GM12892 (cell line): ENCODE measurements at regions not wholly inside any gene's neighbourhood (a gene's known extent, or its start where the extent isn't known, plus 50 kb on each side); places are given as distances from the start of the nearest gene placed in this dataset.

Experiments used
- DNase-seq: peaks from one replicate; pipeline ENCODE4 v3.0.0; 2011; ENCODE audit not compliant: insufficient read length
- FAIRE-seq: peaks from 2 replicates; lab custom pipeline; 2011; peaks lifted over from hg19 to GRCh38; lab: Jason Lieb, UNC
- POLR2A ChIP-seq: IDR thresholded peaks from 2 replicates; pipeline ENCODE4 v1.6.1; 2011; ENCODE audit warnings: low read depth, low read length, control low read depth
- POLR2AphosphoS5 ChIP-seq: IDR thresholded peaks from 2 replicates; pipeline ENCODE4 v1.6.1; 2011; ENCODE audit warnings: low read depth, low read length, control low read depth
- TAF1 ChIP-seq: IDR thresholded peaks from 2 replicates; pipeline ENCODE4 v1.6.1; 2011; ENCODE audit warnings: low read depth, mild to moderate bottlenecking, control low read depth, low read length, borderline replicate concordance

DNA sequence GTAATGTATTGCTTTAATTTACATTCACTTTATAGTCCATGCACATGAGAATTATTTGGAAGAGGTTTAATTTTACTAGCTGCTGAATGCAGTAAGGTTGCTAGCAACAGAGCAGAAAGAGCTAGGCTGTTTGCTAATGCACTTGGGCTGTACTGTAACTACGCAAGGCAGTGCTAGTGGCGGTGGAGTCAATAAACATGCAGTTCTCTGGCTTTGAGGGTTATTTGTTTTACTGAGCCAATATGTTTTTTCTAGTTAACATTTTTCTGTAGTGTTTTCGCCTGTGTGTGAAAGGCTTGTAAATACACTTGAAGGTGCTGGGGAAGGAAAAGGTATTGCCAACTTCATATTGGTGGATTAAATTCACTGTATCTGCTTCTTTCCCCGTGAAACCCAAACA lies 112.8 kb downstream of the BTBD3 start:
- no peak for FAIRE-seq
- no peak for DNase-seq
- no peak for TF ChIP-seq POLR2AphosphoS5
- TF ChIP-seq TAF1: no peak
- TF ChIP-seq POLR2A: no peak

DNA sequence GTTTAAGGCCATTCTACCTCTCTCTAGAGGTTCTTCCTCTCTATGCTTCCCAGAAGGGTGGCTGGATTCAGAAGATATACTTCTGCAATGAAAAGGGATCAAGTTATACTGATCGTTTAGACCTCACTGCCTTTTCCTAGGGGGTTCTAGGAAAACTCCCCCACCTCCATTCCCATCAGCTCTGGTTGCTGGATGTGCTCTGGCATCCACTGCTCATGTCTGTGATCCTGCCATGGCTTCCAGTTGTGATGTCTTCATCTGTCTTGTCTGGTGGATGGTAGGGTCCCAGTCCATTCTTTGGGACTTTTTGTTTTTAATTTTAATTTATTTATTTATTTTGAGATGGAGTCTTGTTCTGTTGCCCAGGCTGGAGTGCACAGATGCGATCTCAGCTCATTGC lies 118.4 kb downstream of the BTBD3 start:
- TF ChIP-seq POLR2A: no peak
- no peak for TF ChIP-seq POLR2AphosphoS5
- FAIRE-seq: no peak
- DNase-seq: no peak

DNA sequence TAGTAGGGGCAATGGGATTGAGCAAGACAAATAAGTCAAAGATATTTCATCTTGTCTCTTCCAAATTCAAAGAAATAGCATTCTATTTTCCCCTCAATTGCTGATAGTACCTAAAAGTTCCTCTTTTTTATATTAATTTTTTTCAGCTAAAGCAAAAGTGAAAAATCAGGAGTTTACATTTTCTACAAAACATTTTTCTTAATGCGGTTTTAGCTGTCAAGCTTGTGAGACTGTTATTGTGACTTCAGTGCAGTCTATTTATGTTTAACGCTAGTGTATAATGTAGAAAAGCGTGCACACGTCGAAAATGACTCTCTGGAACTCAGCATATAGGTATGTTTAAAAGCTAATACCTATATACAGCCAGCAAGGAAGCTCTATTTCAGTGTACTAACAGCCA lies 119.8 kb downstream of the BTBD3 start:
- FAIRE-seq: no peak
- DNase-seq: no peak
- TF ChIP-seq POLR2A (no peak), POLR2AphosphoS5 (no peak), TAF1 (no peak)

DNA sequence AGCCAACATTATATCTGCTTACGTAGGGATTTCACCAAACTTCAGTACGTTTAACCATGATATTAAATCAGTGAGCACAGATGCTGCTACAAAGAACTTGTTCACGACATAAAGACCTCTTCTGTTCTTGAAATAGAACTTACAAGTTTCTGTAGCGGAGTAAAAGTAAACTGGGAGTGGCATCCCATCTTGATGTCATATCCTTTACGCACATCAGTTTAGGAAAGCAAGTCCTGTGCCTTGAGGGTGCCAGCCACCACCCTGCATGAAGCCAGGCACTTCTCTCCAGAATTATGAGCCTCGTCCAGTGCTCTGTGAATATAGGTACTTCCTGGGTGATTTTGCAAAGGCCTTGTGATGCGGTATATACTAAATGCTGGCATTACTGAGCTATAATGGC lies 122.6 kb downstream of the BTBD3 start:
- FAIRE-seq: no peak
- TF ChIP-seq POLR2A (no peak), TAF1 (no peak), POLR2AphosphoS5 (no peak)
- no peak for DNase-seq

DNA sequence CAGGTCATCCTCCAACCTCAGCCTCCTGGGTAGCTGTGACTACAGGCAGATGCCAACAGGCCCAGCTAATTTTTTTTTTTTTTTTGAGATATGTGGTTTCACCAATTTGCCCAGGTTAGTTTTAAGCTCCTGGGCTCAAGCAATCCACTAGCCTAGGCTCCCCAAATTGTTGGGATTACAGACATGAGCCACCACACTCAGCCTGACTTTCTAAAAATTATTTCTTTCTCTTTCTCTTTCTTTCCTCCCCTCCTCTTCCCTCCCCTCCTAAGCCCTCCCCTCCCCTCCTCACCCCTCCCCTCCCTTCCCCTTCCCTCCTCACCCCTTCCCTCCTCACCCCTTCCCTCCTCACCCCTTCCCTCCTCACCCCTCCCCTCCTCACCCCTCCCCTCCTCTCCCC lies 127.3 kb downstream of the BTBD3 start:
- TF ChIP-seq TAF1 (no peak), POLR2AphosphoS5 (no peak), POLR2A (no peak)
- DNase-seq (no peak), FAIRE-seq (no peak)

DNA sequence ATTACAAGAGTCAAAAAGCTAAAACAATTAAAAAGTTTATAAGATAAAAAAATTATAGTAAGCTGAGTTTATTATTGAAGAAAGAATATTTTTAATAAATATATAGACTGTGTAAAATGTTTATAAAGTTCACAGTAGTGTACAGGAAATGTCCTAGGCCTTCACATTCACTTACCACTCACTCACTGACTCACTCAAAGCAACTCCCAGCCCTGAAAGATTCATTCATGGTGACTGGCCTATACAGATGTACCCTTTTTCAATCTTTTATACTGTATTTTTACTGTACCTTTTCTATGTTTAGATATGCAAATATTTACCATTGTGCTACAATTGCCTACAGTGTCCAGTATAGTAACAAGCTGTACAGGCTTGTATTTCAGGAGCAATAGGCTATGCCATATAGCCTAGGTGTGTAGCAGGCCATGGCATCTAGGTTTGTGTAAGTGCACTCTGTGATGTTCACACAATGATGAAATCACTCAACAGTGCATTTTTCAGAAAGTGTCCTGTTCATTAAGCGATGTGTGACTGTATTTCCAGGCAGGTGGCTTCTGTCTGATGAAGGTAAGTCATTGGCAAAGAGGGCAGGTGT lies 130.2 kb downstream of the BTBD3 start:
- DNase-seq: no peak
- FAIRE-seq: no peak
- TF ChIP-seq TAF1 (no peak), POLR2AphosphoS5 (no peak), POLR2A (no peak)

DNA sequence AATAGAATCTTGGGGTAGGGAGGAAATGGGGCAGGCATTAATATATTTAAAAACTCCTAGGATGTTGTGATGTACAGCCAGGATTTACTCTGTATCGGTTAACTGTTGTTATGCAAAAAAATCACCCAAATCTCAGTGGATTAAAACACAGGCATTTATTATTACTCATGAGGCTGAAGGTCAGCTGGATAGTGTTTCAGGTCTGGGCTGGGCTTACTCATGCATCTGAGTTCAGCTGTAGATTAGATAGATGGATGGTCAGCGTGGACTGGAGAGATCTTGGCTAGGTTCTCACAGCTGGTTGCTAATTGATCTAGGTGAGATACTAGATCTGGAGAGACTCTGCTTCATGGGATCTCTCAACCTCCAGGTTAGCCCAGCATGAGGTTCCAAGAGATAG lies 131.4 kb downstream of the BTBD3 start:
- FAIRE-seq (no peak), DNase-seq (no peak)
- TF ChIP-seq TAF1: no peak
- no peak for TF ChIP-seq POLR2AphosphoS5
- TF ChIP-seq POLR2A: no peak

DNA sequence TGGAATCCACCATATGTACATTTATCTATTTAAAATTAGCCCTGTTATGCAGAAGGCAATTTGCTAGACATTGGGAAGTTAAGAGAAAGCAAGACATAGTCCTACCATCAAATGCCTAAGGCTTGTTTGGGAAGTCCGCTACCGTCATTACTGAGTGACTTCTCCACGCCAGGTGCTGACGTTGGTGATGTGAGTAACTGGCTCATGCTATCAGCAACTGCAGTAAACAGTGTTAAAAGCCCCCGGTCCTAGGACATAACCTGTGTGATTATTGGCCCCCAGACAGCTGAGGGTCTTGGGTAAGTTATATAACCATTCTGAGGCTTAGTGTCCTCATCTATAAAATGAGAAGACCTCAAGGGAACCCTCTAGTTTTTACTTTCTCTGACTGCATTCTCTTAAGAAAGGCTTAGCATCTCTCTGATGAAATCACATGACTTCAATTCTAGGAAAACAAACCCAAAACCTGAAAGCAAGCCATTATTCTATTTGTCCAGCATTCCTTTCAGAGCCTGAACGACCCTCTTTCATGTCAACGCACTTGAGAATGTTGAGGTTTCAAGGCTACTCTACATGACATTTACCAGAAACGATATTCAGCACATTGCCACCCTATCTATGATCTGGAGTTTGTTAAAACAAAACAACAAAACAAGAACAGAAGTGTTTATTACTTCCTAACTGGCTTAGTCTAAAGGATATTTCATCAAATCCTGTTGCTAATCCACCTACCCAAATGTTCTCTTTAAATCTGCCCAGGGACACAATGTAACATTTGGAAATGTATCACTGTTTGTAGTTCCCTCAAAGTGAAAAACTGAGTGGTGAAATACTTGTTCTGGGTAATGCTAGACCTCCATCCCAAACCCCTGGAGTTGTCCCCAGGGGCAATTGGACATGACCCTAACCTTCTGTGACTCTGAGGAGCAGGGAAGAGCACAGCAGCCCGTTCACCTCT lies 133.8 kb downstream of the BTBD3 start:
- TF ChIP-seq TAF1: no peak
- TF ChIP-seq POLR2A: no peak
- TF ChIP-seq POLR2AphosphoS5: no peak
- DNase-seq (no peak), FAIRE-seq (no peak)

DNA sequence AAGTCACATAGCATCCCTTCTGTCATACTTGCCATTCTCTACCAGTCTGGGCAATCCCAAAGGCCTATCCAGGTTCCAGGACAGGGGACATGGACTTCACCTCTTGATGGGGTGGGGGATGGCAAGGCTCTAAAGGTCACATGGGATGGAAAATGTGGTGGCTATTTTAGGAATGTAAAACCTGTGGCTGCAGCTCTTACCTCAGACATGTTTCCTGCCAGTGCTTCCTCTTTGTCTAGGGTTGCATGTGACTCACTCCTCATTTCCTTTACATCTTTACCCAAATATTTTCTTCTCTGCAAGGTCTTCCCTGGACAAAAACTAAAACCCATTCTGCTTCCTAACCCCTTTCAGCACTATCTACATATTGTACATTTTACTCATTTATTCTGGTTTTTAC lies 135.7 kb downstream of the BTBD3 start:
- no peak for TF ChIP-seq POLR2A
- no peak for TF ChIP-seq TAF1
- no peak for TF ChIP-seq POLR2AphosphoS5
- FAIRE-seq (no peak), DNase-seq (no peak)

DNA sequence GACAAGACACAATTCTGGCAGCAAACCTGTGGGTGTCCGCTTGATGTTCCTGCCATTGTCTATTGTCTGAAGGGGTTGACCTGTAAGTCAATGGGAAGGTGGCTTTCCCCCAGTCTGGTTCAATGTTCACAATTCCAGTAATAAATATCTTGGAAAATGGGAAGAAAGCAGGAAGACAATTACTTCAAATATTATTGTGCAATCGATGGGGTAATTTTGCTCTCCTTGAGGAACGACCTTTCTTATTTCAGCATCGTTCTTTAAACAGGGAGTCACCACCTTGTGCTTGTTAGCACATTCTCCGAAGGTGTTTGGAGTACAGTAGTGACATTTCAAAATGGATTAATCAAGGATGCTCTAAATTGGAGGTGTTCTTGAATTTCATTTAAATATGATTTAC lies 136.9 kb downstream of the BTBD3 start:
- DNase-seq (no peak), FAIRE-seq (no peak)
- TF ChIP-seq POLR2A (no peak), TAF1 (no peak), POLR2AphosphoS5 (no peak)

DNA sequence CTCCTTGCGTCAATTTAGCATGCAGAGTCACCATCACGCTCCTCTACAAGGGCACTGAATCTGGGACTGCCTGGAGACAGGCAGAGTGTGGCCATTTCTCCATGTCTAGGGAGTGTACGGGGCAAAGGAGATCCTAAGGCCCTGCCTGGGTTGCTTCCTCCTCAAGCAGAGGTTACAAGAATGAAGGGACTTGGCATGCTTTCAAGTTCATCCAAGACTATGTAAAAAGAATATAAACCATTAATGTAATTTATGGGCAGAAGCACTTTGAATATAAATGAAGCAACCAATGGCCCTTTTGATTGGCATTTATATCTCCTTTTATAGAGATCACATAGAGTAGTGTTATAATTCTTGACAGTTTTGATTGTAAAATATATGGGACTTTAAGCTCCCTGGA lies 137.5 kb downstream of the BTBD3 start:
- TF ChIP-seq POLR2A: no peak
- no peak for TF ChIP-seq POLR2AphosphoS5
- TF ChIP-seq TAF1: no peak
- no peak for FAIRE-seq
- no peak for DNase-seq

DNA sequence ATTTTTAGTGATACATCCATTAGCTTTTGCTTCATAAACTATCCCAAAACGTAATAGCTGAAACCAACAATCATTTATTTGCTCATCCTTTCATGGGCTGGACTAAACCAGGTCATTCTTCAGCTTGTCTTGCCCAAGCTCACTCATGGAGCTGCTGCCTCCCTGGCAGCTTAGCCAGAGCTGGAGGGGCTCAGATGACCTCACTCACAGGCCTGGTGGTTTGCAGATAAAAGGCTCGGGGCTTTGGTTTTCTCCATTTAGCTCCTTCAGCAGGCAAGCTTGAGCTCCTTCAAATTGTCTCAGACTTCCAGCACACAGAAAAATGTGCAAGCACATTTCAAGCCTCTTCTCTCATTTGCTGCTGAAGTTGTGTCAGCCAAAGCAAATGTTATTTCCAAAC lies 139.1 kb downstream of the BTBD3 start:
- TF ChIP-seq POLR2A: no peak
- TF ChIP-seq POLR2AphosphoS5: no peak
- TF ChIP-seq TAF1: no peak
- DNase-seq (no peak), FAIRE-seq (no peak)

DNA sequence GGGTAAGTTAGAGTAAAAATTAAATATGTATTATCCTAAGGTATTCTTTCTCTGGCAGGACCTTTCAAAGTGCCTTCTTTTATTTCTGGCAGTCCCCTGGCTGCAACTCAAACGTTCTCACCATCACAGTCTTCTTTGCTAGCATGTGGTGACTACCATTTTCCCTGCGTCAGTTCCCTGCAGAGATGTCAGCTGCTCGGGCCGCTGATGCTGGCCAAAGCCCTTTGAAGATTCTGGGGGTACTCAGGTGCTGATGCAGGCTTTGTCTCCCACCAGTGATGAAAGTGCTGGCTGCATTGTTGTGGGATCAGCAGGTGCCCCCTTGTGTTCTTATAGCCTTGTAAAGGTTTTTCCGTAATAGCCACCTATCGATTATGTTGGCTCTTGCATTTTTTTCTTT lies 140.1 kb downstream of the BTBD3 start:
- TF ChIP-seq POLR2A (no peak), POLR2AphosphoS5 (no peak), TAF1 (no peak)
- FAIRE-seq (no peak), DNase-seq (no peak)
